HG03575 (cell line): ENCODE measurements at regions not wholly inside any gene's neighbourhood (a gene's known extent, or its start where the extent isn't known, plus 50 kb on each side); places are given as distances from the start of the nearest gene placed in this dataset.
"Not testable (repeated sequence)": the region's sequence is repeated elsewhere in the genome, so short reads cannot be mapped to it uniquely, and the experiment has no call there.

ENCODE experiments used
- ATAC-seq: cut with Tn5 transposase; IDR thresholded peaks from one replicate; pipeline ENCODE4 v1.9.1; 2021; ENCODE audit not compliant: unreplicated experiment, insufficient number of reproducible peaks, low FRiP score; ENCODE audit errors: extremely low read depth

- no peak for ATAC-seq
Observed at GRCh38 chr11:90661233-90661632, 438.4 kb upstream of the CHORDC1 start.

GRCh38 chr11:90656171-90656570 is 433.3 kb upstream of the CHORDC1 start:
- no peak for ATAC-seq

- ATAC-seq, result no peak
Observed at GRCh38 chr11:90650153-90650552, 427.3 kb upstream of the CHORDC1 start.

- no peak for ATAC-seq
Observed at GRCh38 chr11:90646706-90647105, 423.9 kb upstream of the CHORDC1 start.

GRCh38 chr11:90646266-90646665 is 423.4 kb upstream of the CHORDC1 start:
- ATAC-seq, result no peak

- no peak for ATAC-seq
Observed at GRCh38 chr11:90639461-90639993, 416.7 kb upstream of the CHORDC1 start.

- no peak for ATAC-seq
Observed at GRCh38 chr11:90635886-90636285, 413.0 kb upstream of the CHORDC1 start.

GRCh38 chr11:90635151-90635550 is 412.3 kb upstream of the CHORDC1 start:
- no peak for ATAC-seq

GRCh38 chr11:90630176-90630575 is 407.3 kb upstream of the CHORDC1 start:
- no peak for ATAC-seq

- ATAC-seq, result no peak
Observed at GRCh38 chr11:90629229-90629806, 406.5 kb upstream of the CHORDC1 start.

GRCh38 chr11:90614318-90614717 is 391.5 kb upstream of the CHORDC1 start:
- ATAC-seq, result no peak

- not testable (repeated sequence) for ATAC-seq
Observed at GRCh38 chr11:90613037-90613436, 390.2 kb upstream of the CHORDC1 start.

GRCh38 chr11:90606721-90607120 is 383.9 kb upstream of the CHORDC1 start:
- ATAC-seq, result no peak

GRCh38 chr11:90601261-90601660 is 378.4 kb upstream of the CHORDC1 start:
- no peak for ATAC-seq

GRCh38 chr11:90594658-90595057 is 371.8 kb upstream of the CHORDC1 start:
- ATAC-seq, result no peak

- no peak for ATAC-seq
Observed at GRCh38 chr11:90593099-90593498, 370.2 kb upstream of the CHORDC1 start.

GRCh38 chr11:90590286-90590685 is 367.4 kb upstream of the CHORDC1 start:
- no peak for ATAC-seq

GRCh38 chr11:90589735-90590134 is 366.9 kb upstream of the CHORDC1 start:
- ATAC-seq, result no peak

- ATAC-seq, result no peak
Observed at GRCh38 chr11:90587896-90588295, 365.0 kb upstream of the CHORDC1 start.

GRCh38 chr11:90585491-90585890 is 362.6 kb upstream of the CHORDC1 start:
- ATAC-seq, result no peak

- not testable (repeated sequence) for ATAC-seq
Observed at GRCh38 chr11:90582999-90583398, 360.1 kb upstream of the CHORDC1 start.
